Lower leg skin (tissue), 4 donors: ENCODE measurements at regions not wholly inside any gene's neighbourhood (a gene's known extent, or its start where the extent isn't known, plus 50 kb on each side); places are given as distances from the start of the nearest gene placed in this dataset.

Experiments used
- DNase-seq, 2 donors: peaks; one replicate each; pipeline ENCODE4 v3.0.0-alpha.2; 2019; ENCODE audit warnings: low spot score in 2 of 2
- H3K4me3 ChIP-seq: fragments of 200-600 bp; sonication (generic); 2 replicates; pipeline ENCODE4 v1.5.1; 2017; ENCODE audit warnings: mild to moderate bottlenecking, low read depth; ENCODE audit not compliant: poor library complexity, severe bottlenecking
- POLR2A ChIP-seq, 2 donors: fragments of 450-650 bp; IDR thresholded peaks; one replicate each; pipeline ENCODE4 v1.6.1; 2016 to 2017; ENCODE audit warnings: antibody characterized with exemption in 2 of 2, mild to moderate bottlenecking in 1 of 2, moderate library complexity in 1 of 2
- WGBS, 2 donors: methylation state at CpG; one replicate each; pipeline ENCODE4 v1.1.5; 2018; 5-methylcytosine and 5-hydroxymethylcytosine counted together
- intact Hi-C: fragments of 100-400 bp; cut with DNase I; formaldehyde crosslinking; loops from one replicate; pipeline ENCODE4 v1.15.0; 2023; ENCODE audit warnings: low total_unique reads
- TF ChIP-seq, protein P1 (sequence below), 3 donors: fragments of 450-650 bp; IDR thresholded peaks; one replicate each; pipeline ENCODE4 v1.5.1; 2016; ENCODE audit warnings: antibody characterized with exemption in 3 of 3, mild to moderate bottlenecking in 3 of 3, moderate library complexity in 2 of 3

DNA sequence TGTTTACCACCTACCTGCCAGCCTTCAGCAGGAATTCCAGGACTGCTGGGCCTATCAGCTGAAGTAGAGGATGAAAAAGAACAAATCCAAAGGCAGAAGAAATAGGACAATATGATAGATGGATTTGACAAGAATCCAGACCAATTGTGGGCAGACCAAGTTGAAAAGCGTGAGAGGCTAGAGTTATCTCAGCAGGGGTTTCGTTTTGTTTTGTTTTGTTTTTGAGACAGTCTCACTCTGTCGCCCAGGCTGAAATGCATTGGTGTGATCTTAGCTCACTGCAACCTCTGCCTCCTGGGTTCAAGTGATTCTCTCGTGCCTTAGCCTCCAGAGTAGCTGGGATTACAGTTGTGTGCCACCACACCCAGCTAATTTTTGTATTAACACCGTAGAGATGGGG lies 113.2 kb downstream of the PALM2AKAP2 start:
- H3K4me3 ChIP-seq, result no peak overlapping the region
- TF ChIP-seq, protein P1, sequence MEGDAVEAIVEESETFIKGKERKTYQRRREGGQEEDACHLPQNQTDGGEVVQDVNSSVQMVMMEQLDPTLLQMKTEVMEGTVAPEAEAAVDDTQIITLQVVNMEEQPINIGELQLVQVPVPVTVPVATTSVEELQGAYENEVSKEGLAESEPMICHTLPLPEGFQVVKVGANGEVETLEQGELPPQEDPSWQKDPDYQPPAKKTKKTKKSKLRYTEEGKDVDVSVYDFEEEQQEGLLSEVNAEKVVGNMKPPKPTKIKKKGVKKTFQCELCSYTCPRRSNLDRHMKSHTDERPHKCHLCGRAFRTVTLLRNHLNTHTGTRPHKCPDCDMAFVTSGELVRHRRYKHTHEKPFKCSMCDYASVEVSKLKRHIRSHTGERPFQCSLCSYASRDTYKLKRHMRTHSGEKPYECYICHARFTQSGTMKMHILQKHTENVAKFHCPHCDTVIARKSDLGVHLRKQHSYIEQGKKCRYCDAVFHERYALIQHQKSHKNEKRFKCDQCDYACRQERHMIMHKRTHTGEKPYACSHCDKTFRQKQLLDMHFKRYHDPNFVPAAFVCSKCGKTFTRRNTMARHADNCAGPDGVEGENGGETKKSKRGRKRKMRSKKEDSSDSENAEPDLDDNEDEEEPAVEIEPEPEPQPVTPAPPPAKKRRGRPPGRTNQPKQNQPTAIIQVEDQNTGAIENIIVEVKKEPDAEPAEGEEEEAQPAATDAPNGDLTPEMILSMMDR (IDR thresholded peaks at IDR 0.05), result no peak
- TF ChIP-seq POLR2A (IDR thresholded peaks at IDR 0.05), result no peak
- intact Hi-C loops, result no loop called here
- 79 to 80% methylated on average over 5 of the region's 5 CpGs for WGBS, 2 donors
- DNase-seq, result no peak

DNA sequence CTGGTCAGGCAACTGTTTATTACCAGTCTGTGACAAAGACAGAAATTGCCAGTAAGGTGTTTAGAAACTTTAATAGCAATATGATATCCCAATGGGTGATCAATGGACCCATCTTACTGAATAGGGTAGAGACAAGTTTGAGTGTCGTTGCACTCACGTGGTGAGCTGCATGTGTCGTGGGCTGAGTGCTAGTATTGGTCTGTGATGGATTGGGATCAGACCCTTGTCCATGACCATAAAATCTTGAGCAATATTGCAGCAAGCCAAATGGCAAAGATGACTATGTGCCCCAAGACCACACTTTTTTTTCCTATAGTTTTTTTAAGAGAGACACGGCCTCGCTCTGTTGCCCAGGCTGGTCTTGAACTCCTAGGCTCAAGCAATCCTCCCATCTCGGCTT lies 114.5 kb downstream of the PALM2AKAP2 start:
- H3K4me3 ChIP-seq, result no peak overlapping the region
- WGBS, 2 donors, result 94 to 98% methylated on average over 6 of the region's 6 CpGs
- TF ChIP-seq POLR2A (IDR thresholded peaks at IDR 0.05), result no peak
- TF ChIP-seq, protein P1 (IDR thresholded peaks at IDR 0.05), result no peak
- no peak for DNase-seq
- intact Hi-C loops, result no loop called here

DNA sequence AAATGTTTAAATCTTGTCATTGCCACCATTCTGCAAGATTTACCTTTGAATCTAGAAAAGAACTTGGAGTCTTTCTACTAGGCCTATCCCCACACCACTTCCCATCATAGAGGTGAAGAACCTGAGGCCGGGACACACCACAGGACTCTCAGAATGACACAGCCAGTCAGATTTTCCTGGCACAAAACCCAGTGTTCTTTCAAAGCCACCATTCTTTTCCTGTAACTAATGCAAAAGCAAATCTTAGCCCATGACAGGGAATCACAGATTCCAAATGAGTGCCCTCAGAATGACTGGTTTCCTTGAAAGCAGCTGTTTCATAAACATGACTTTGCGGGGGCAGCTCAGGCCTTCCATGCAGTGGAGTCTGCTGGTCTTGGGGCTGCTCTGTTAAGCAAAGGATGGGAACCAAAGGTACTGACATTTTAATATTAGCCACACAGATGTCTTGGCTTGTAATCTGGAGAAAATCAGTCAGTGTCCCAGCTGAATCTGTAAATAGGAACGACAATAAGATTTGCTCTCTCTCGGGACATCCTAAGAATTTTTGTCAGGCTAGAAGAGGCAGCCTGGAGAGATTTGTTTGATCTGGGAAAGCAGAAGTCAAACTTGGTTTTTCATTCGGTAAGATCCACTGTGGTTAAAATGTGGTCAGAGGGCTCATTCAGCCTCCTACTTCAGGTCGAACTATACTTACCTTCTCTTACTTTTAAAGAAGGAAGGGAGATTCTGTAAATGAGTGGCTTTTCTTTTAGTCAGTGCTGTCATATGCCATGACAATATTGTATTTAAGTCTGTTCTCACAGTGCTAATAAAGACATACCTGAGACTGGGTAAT lies 115.1 kb downstream of the PALM2AKAP2 start:
- TF ChIP-seq, protein P1 (IDR thresholded peaks at IDR 0.05), result no peak
- no peak for TF ChIP-seq POLR2A (IDR thresholded peaks at IDR 0.05)
- H3K4me3 ChIP-seq, result no peak overlapping the region
- DNase-seq, result no peak
- intact Hi-C loops, result loop anchor here (5.0 kb wide), 1 partner anchor 722 kb away; no protein-coding TSS in a partner anchor
- 57 to 60% methylated on average over 6 of the region's 6 CpGs for WGBS, 2 donors

DNA sequence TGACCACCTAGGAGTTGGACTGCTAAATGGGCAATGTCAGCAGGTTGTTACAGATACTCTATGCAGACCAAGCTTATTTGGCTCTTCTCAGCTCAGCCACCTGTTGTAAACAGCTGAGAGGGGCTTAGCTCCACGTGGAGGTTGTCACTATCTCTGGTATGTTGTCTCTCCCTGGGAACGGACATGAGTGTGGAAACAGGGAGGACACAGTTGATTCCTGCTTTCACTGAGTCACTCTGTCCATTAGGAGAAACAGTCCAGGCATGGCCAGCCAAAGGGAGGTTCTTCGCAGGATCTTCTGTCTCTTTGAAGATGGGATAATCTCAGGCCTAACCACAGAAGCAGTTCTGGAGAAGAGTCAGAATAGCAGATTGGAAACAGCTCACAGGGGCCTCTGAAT lies 121.2 kb downstream of the PALM2AKAP2 start:
- WGBS, 2 donors, result 72 to 79% methylated on average over 3 of the region's 3 CpGs
- intact Hi-C loops, result no loop called here
- TF ChIP-seq POLR2A (IDR thresholded peaks at IDR 0.05), result no peak
- TF ChIP-seq, protein P1 (IDR thresholded peaks at IDR 0.05), result no peak
- H3K4me3 ChIP-seq, result no peak overlapping the region
- DNase-seq, result peak in 1 of 2 donors; percentile 54

DNA sequence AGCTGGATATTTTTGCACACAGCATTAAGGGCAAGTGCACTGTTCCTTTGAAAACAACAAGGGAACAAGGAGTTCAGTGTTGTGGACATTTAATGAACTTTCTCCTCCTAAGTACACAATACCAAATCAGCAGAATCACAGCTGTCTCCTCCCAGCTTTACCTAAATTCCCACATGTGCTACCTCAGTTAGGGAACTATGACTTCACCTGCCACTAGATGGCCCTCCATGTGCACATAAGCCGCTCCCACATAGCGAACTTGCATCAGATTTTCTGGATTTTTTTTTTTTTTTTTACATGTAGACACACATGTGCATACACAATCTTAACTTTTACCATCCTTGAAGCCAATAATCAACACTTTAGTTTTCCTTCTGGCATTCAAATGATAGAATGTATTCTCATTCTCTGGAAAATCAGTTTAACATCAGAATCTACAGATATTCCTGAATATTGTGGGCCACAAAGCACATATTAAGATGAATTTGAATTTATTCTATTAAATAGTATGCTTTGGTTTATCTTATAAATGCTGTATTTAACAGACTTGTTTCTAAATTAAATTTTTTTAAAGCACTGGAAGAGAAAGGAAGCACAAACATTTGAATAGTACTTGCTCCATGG lies 123.6 kb downstream of the PALM2AKAP2 start:
- TF ChIP-seq, protein P1 (IDR thresholded peaks at IDR 0.05), result peak in 1 of 3 donors; percentile 73
- no peak for TF ChIP-seq POLR2A (IDR thresholded peaks at IDR 0.05)
- DNase-seq, result peak in 1 of 2 donors; percentile 65
- intact Hi-C loops, result no loop called here
- H3K4me3 ChIP-seq, result no peak overlapping the region
- WGBS, 2 donors, result 0 to 6% methylated on average over 2 of the region's 2 CpGs
